ENCODE measurements at regions not wholly inside any gene's neighbourhood (a gene's known extent, or its start where the extent isn't known, plus 50 kb on each side); places are given as distances from the start of the nearest gene placed in this dataset.

GRCh38 chr13:111476197-111476596 lies 155.8 kb downstream of the TEX29 start:
- TF ChIP-seq, protein P1, sequence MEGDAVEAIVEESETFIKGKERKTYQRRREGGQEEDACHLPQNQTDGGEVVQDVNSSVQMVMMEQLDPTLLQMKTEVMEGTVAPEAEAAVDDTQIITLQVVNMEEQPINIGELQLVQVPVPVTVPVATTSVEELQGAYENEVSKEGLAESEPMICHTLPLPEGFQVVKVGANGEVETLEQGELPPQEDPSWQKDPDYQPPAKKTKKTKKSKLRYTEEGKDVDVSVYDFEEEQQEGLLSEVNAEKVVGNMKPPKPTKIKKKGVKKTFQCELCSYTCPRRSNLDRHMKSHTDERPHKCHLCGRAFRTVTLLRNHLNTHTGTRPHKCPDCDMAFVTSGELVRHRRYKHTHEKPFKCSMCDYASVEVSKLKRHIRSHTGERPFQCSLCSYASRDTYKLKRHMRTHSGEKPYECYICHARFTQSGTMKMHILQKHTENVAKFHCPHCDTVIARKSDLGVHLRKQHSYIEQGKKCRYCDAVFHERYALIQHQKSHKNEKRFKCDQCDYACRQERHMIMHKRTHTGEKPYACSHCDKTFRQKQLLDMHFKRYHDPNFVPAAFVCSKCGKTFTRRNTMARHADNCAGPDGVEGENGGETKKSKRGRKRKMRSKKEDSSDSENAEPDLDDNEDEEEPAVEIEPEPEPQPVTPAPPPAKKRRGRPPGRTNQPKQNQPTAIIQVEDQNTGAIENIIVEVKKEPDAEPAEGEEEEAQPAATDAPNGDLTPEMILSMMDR (IDR thresholded peaks at IDR 0.05; ENCODE audit: low read depth, low read length) = no peak
- H3K4me3 ChIP-seq (ENCODE audit: low read depth, low read length) = no peak overlapping the region

DNA sequence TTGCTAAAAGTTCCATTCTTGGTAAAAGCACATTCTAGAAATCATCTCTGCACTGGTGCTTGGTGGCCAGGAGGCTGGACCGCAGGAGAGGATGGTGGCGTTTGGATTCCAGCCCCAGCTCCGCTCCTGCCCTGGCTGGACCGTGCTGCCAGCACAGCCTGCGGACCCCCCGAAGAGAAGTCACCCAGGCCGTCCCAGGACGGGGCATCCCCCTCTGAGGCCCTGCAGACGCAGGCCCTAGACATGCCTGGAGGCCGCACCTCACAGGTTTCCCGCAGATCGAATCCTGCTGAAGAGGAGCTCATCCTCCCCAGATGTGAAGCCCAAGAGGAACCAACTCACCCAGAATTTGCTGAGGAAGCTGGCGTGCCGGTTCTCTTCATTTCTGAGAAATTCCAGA lies 159.0 kb downstream of the TEX29 start:
- TF ChIP-seq, protein P1 (IDR thresholded peaks at IDR 0.05; ENCODE audit: low read depth, low read length) = no peak

GRCh38 chr13:111480503-111480902 lies 160.1 kb downstream of the TEX29 start:
- TF ChIP-seq, protein P1 (IDR thresholded peaks at IDR 0.05; ENCODE audit: low read depth, low read length) = no peak

More for the DNA sequence above, 159.0 kb downstream of the TEX29 start:
- no peak overlapping the region for H3K4me3 ChIP-seq (ENCODE audit: low read depth, low read length)

DNA sequence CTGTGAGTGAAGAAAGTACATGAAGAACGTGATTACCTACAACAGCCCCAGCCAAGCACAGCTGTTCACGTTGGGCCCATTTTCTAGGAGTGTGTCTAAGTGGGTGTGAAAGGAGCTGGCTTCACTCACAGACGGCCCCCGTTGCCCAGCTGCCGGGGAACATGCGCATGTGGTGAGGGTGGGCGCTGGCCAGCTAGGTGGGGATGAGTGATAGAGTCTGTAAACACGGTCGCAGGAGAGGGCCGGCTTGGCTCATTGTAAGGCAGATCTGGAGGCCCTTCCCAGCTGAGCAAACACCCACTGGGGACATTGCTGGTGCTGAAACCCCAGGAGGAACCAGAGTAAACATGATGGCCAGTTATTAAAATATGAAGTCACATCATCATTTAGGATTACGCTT lies 160.5 kb downstream of the TEX29 start:
- TF ChIP-seq, protein P1 (IDR thresholded peaks at IDR 0.05; ENCODE audit: low read depth, low read length) = no peak
- H3K4me3 ChIP-seq (ENCODE audit: low read depth, low read length) = no peak overlapping the region

More at GRCh38 chr13:111480503-111480902, 160.1 kb downstream of the TEX29 start:
- no peak overlapping the region for H3K4me3 ChIP-seq (ENCODE audit: low read depth, low read length)

DNA sequence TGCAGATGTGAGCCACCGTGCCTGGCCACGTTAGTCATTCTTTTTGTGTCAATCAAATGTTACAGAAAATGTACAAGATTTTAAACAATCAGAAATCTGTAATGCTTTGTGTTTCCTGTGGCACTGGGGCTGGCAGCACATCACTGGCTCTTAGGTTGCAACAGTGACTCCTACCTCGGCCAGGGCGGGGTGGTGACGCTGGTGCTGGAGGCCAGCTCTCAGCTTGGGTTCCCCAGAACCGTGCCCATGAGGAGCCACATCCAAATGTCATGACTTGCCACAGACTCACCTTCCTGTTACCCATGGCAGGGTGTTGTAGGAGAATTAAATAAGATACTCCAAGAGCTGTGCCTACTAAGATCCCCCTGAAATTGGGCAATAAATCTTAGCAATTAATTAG lies 161.7 kb downstream of the TEX29 start:
- TF ChIP-seq, protein P1 (IDR thresholded peaks at IDR 0.05; ENCODE audit: low read depth, low read length) = no peak
- no peak overlapping the region for H3K4me3 ChIP-seq (ENCODE audit: low read depth, low read length)

DNA sequence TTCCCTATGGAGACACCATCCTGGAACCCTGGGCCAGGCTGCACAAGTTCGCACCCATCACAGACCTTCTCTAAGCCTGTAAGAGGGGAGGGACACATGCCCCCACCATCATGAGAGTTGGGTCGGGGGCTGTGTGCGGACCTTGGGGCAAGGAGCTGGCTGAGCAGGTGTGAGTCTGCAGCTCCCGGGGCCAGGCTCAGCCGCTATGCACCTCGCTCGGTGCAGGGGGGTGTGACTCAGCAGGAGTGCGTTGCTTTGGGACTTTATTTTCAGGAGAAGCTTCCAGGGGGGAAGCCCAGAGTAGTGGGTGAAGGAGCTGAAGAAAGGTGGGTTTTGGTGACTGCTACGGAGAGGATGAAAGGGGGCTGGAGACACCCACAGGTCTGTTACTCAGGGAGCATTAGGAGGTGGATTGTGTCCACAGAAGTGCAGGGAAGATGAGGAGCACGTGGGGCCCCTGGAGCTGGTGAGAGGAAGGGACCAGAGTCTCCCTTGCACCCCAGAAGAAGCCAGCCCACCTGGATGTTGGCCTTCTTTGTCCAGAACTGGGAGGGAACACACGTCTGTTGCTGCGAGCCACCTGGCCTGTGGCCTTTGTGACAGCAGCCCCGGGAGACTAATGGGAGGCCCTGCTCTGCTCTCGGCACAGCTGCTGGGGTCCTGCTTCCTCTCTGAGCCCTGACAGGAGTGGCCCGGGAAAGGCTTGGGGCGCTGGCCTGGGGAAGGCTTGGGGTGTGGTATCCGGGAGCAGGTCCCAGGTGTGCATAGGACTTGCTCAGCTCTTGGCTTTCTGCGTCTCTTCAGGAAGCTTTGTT lies 162.6 kb downstream of the TEX29 start:
- TF ChIP-seq, protein P1 (IDR thresholded peaks at IDR 0.05; ENCODE audit: low read depth, low read length) = no peak
- H3K4me3 ChIP-seq (ENCODE audit: low read depth, low read length) = no peak overlapping the region

- TF ChIP-seq, protein P1 (IDR thresholded peaks at IDR 0.05; ENCODE audit: low read depth, low read length) = no peak
- no peak overlapping the region for H3K4me3 ChIP-seq (ENCODE audit: low read depth, low read length)
Measured at GRCh38 chr13:111483621-111483987, 163.2 kb downstream of the TEX29 start.

Measured in WI38 (cell line).